ENCODE measurements at regions not wholly inside any gene's neighbourhood (a gene's known extent, or its start where the extent isn't known, plus 50 kb on each side); places are given as distances from the start of the nearest gene placed in this dataset.

GRCh38 chr20:56903858-56904257 lies 274.8 kb downstream of the TFAP2C start:
- TF ChIP-seq CTCF (IDR thresholded peaks at IDR 0.05 in 2 of 3, conservative IDR thresholded peaks at IDR 0.05 in 1 of 3; ENCODE audit: borderline replicate concordance in 1 of 3, insufficient read depth in 1 of 3, low read depth in 2 of 3, low read length in 2 of 3) (no peak), EZH2 (IDR thresholded peaks at IDR 0.05) (no peak), RAD21 (IDR thresholded peaks at IDR 0.05; ENCODE audit: low read depth) (no peak), EGR1 (IDR thresholded peaks at IDR 0.05; ENCODE audit: low read depth) (no peak)
